ENCODE measurements at regions not wholly inside any gene's neighbourhood (a gene's known extent, or its start where the extent isn't known, plus 50 kb on each side); places are given as distances from the start of the nearest gene placed in this dataset.

GRCh38 chr13:91273675-91274074 is 73.8 kb upstream of the MIR17HG start:
- no peak for TF ChIP-seq CTCF (IDR thresholded peaks at IDR 0.05; ENCODE audit: low read depth, low read length)
- no peak for TF ChIP-seq EZH2phosphoT487 (IDR thresholded peaks at IDR 0.05; ENCODE audit: low read depth)

All from OCI-LY3 (cell line).